HG02759 (cell line): ENCODE measurements at regions not wholly inside any gene's neighbourhood (a gene's known extent, or its start where the extent isn't known, plus 50 kb on each side); places are given as distances from the start of the nearest gene placed in this dataset.
"Not testable (repeated sequence)": the region's sequence is repeated elsewhere in the genome, so short reads cannot be mapped to it uniquely, and the experiment has no call there.

ENCODE experiments used
- ATAC-seq: cut with Tn5 transposase; IDR thresholded peaks from one replicate; pipeline ENCODE4 v1.9.1; 2021; ENCODE audit warnings: mild to moderate bottlenecking, moderate library complexity; ENCODE audit not compliant: unreplicated experiment

GRCh38 chr15:62868507-62868906, 174.0 kb upstream of the TPM1 start:
- ATAC-seq = no peak

- no peak for ATAC-seq
Measured at GRCh38 chr15:62869116-62869515, 173.4 kb upstream of the TPM1 start.

GRCh38 chr15:62870216-62870615, 172.3 kb upstream of the TPM1 start:
- ATAC-seq = no peak

- ATAC-seq = not testable (repeated sequence)
Measured at GRCh38 chr15:62870701-62871100, 171.8 kb upstream of the TPM1 start.

- no peak for ATAC-seq
Measured at GRCh38 chr15:62873203-62873602, 169.3 kb upstream of the TPM1 start.

GRCh38 chr15:62874064-62874463, 168.5 kb upstream of the TPM1 start:
- ATAC-seq = no peak

- no peak for ATAC-seq
Measured at GRCh38 chr15:62874959-62875625, 167.5 kb upstream of the TPM1 start.

GRCh38 chr15:62875626-62876021, 166.9 kb upstream of the TPM1 start:
- no peak for ATAC-seq

- ATAC-seq = no peak
Measured at GRCh38 chr15:62877276-62877857, 165.2 kb upstream of the TPM1 start.

GRCh38 chr15:62878070-62878469, 164.5 kb upstream of the TPM1 start:
- ATAC-seq = no peak

- no peak for ATAC-seq
Measured at GRCh38 chr15:62879770-62880169, 162.8 kb upstream of the TPM1 start.

GRCh38 chr15:62880278-62880677, 162.3 kb upstream of the TPM1 start:
- no peak for ATAC-seq

GRCh38 chr15:62881056-62881455, 161.5 kb upstream of the TPM1 start:
- no peak for ATAC-seq

- ATAC-seq = no peak
Measured at GRCh38 chr15:62883938-62884479, 158.5 kb upstream of the TPM1 start.

GRCh38 chr15:62886431-62887071, 156.0 kb upstream of the TPM1 start:
- ATAC-seq = no peak

- ATAC-seq = no peak
Measured at GRCh38 chr15:62887113-62887570, 155.4 kb upstream of the TPM1 start.

GRCh38 chr15:62888623-62889022, 153.9 kb upstream of the TPM1 start:
- no peak for ATAC-seq

GRCh38 chr15:62889141-62889661, 153.3 kb upstream of the TPM1 start:
- no peak for ATAC-seq

- no peak for ATAC-seq
Measured at GRCh38 chr15:62889734-62890505, 152.6 kb upstream of the TPM1 start.

GRCh38 chr15:62894322-62895085, 148.0 kb upstream of the TPM1 start:
- ATAC-seq = no peak
